ENCODE measurements at regions not wholly inside any gene's neighbourhood (a gene's known extent, or its start where the extent isn't known, plus 50 kb on each side); places are given as distances from the start of the nearest gene placed in this dataset.

- no peak for DNase-seq (ENCODE audit: low read depth in 3 of 3, low spot score in 2 of 3)
Observed at GRCh38 chr1:103854279-103854678, 104.6 kb downstream of the AMY1C start.

GRCh38 chr1:103859721-103860120 lies 110.0 kb downstream of the AMY1C start:
- DNase-seq (ENCODE audit: low read depth in 3 of 3, low spot score in 2 of 3): no peak

GRCh38 chr1:103898576-103899345 lies 149.1 kb downstream of the AMY1C start:
- DNase-seq (ENCODE audit: low read depth in 3 of 3, low spot score in 2 of 3): no peak

- DNase-seq (ENCODE audit: low read depth in 3 of 3, low spot score in 2 of 3): no peak
Observed at GRCh38 chr1:103900005-103900404, 150.3 kb downstream of the AMY1C start.

GRCh38 chr1:103901072-103901471 lies 151.4 kb downstream of the AMY1C start:
- DNase-seq (ENCODE audit: low read depth in 3 of 3, low spot score in 2 of 3): no peak

- DNase-seq (ENCODE audit: low read depth in 3 of 3, low spot score in 2 of 3): no peak
Observed at GRCh38 chr1:103905363-103905762, 155.7 kb downstream of the AMY1C start.

GRCh38 chr1:103911450-103911849 lies 161.8 kb downstream of the AMY1C start:
- DNase-seq (ENCODE audit: low read depth in 3 of 3, low spot score in 2 of 3): no peak

GRCh38 chr1:103917795-103918194 lies 168.1 kb downstream of the AMY1C start:
- DNase-seq (ENCODE audit: low read depth in 3 of 3, low spot score in 2 of 3): no peak

GRCh38 chr1:103931891-103932290 lies 182.2 kb downstream of the AMY1C start:
- no peak for DNase-seq (ENCODE audit: low read depth in 3 of 3, low spot score in 2 of 3)

- no peak for DNase-seq (ENCODE audit: low read depth in 3 of 3, low spot score in 2 of 3)
Observed at GRCh38 chr1:103937763-103938357, 188.2 kb downstream of the AMY1C start.

- no peak for DNase-seq (ENCODE audit: low read depth in 3 of 3, low spot score in 2 of 3)
Observed at GRCh38 chr1:103941086-103941485, 191.4 kb downstream of the AMY1C start.

GRCh38 chr1:103942029-103942428 lies 192.3 kb downstream of the AMY1C start:
- DNase-seq (ENCODE audit: low read depth in 3 of 3, low spot score in 2 of 3): no peak

- no peak for DNase-seq (ENCODE audit: low read depth in 3 of 3, low spot score in 2 of 3)
Observed at GRCh38 chr1:103945774-103946173, 196.1 kb downstream of the AMY1C start.

GRCh38 chr1:103948526-103948925 lies 198.8 kb downstream of the AMY1C start:
- no peak for DNase-seq (ENCODE audit: low read depth in 3 of 3, low spot score in 2 of 3)

- DNase-seq (ENCODE audit: low read depth in 3 of 3, low spot score in 2 of 3): no peak
Observed at GRCh38 chr1:103949779-103950178, 200.1 kb downstream of the AMY1C start.

- DNase-seq (ENCODE audit: low read depth in 3 of 3, low spot score in 2 of 3): no peak
Observed at GRCh38 chr1:103953386-103953785, 203.7 kb downstream of the AMY1C start.

- no peak for DNase-seq (ENCODE audit: low read depth in 3 of 3, low spot score in 2 of 3)
Observed at GRCh38 chr1:103958699-103959098, 209.0 kb downstream of the AMY1C start.

GRCh38 chr1:103959565-103959964 lies 209.9 kb downstream of the AMY1C start:
- DNase-seq (ENCODE audit: low read depth in 3 of 3, low spot score in 2 of 3): no peak

GRCh38 chr1:103960045-103960444 lies 210.3 kb downstream of the AMY1C start:
- DNase-seq (ENCODE audit: low read depth in 3 of 3, low spot score in 2 of 3): no peak

GRCh38 chr1:103960710-103961109 lies 211.0 kb downstream of the AMY1C start:
- DNase-seq (ENCODE audit: low read depth in 3 of 3, low spot score in 2 of 3): no peak

GRCh38 chr1:103986792-103987191 lies 237.1 kb downstream of the AMY1C start:
- DNase-seq (ENCODE audit: low read depth in 3 of 3, low spot score in 2 of 3): no peak

GRCh38 chr1:103997631-103998030 lies 247.9 kb downstream of the AMY1C start:
- no peak for DNase-seq (ENCODE audit: low read depth in 3 of 3, low spot score in 2 of 3)

Data from right renal cortex interstitium (tissue), 3 donors.